Choroid plexus epithelial cell (primary cell): ENCODE measurements at regions not wholly inside any gene's neighbourhood (a gene's known extent, or its start where the extent isn't known, plus 50 kb on each side); places are given as distances from the start of the nearest gene placed in this dataset.

Experiments used
- DNase-seq: peaks from one replicate; pipeline ENCODE4 v3.0.0-alpha.2; 2010; ENCODE audit warnings: low read depth
- H3K4me3 ChIP-seq: 2 replicates; pipeline ENCODE4 v1.5.1; 2011; ENCODE audit warnings: low read depth, mild to moderate bottlenecking, control low read depth, low read length, moderate library complexity
- CTCF ChIP-seq: conservative IDR thresholded peaks from 2 replicates; pipeline ENCODE4 v1.5.1; 2011; ENCODE audit warnings: low read depth, mild to moderate bottlenecking, control low read depth, inconsistent platforms, low read length, moderate library complexity

GRCh38 chr5:6201631-6202030 lies 176.7 kb downstream of the MED10 start:
- no peak overlapping the region for H3K4me3 ChIP-seq
- peak; percentile 69 for TF ChIP-seq CTCF
- peak; percentile 88 for DNase-seq

- H3K4me3 ChIP-seq = no peak overlapping the region
- TF ChIP-seq CTCF = no peak
- no peak for DNase-seq
Observed at GRCh38 chr5:6198531-6198930, 179.8 kb downstream of the MED10 start.

- no peak overlapping the region for H3K4me3 ChIP-seq
- TF ChIP-seq CTCF = no peak
- no peak for DNase-seq
Observed at GRCh38 chr5:6197427-6197826, 180.9 kb downstream of the MED10 start.

GRCh38 chr5:6195711-6196358 lies 182.5 kb downstream of the MED10 start:
- TF ChIP-seq CTCF = no peak
- no peak for DNase-seq
- no peak overlapping the region for H3K4me3 ChIP-seq

- no peak overlapping the region for H3K4me3 ChIP-seq
- no peak for TF ChIP-seq CTCF
- no peak for DNase-seq
Observed at GRCh38 chr5:6194906-6195612, 183.3 kb downstream of the MED10 start.

GRCh38 chr5:6194261-6194875 lies 184.0 kb downstream of the MED10 start:
- no peak for TF ChIP-seq CTCF
- no peak overlapping the region for H3K4me3 ChIP-seq
- no peak for DNase-seq
